Mesothelial cell of epicardium (in vitro differentiated cells): ENCODE measurements at regions not wholly inside any gene's neighbourhood (a gene's known extent, or its start where the extent isn't known, plus 50 kb on each side); places are given as distances from the start of the nearest gene placed in this dataset.

Experiments
- DNase-seq, 2 experiments: peaks; one replicate each; pipeline ENCODE4 v3.0.0; 2021; ENCODE audit warnings: low spot score in 2 of 2; ENCODE audit not compliant: unreplicated experiment in 2 of 2
- H3K27ac Mint-ChIP-seq: 2 replicates; pipeline ENCODE4 v1.8.0; 2021; ENCODE audit warnings: mixed read lengths
- H3K27me3 Mint-ChIP-seq: 2 replicates; pipeline ENCODE4 v1.8.0; 2021; ENCODE audit warnings: low read depth, mixed read lengths
- H3K36me3 Mint-ChIP-seq: 2 replicates; pipeline ENCODE4 v1.8.0; 2021; ENCODE audit warnings: mixed read lengths
- H3K4me1 Mint-ChIP-seq: 2 replicates; pipeline ENCODE4 v1.8.0; 2021; ENCODE audit warnings: mixed read lengths
- H3K4me3 Mint-ChIP-seq: 2 replicates; pipeline ENCODE4 v1.8.0; 2021; ENCODE audit warnings: mild to moderate bottlenecking, moderate library complexity, mixed read lengths
- H3K9me3 Mint-ChIP-seq: 2 replicates; pipeline ENCODE4 v1.8.0; 2021; ENCODE audit warnings: mixed read lengths
- CTCF ChIP-seq: fragments of 200-600 bp; sonication (generic); IDR thresholded peaks from one replicate; pipeline ENCODE4 v1.5.0; 2021; ENCODE audit warnings: antibody characterized with exemption; ENCODE audit not compliant: unreplicated experiment

DNA sequence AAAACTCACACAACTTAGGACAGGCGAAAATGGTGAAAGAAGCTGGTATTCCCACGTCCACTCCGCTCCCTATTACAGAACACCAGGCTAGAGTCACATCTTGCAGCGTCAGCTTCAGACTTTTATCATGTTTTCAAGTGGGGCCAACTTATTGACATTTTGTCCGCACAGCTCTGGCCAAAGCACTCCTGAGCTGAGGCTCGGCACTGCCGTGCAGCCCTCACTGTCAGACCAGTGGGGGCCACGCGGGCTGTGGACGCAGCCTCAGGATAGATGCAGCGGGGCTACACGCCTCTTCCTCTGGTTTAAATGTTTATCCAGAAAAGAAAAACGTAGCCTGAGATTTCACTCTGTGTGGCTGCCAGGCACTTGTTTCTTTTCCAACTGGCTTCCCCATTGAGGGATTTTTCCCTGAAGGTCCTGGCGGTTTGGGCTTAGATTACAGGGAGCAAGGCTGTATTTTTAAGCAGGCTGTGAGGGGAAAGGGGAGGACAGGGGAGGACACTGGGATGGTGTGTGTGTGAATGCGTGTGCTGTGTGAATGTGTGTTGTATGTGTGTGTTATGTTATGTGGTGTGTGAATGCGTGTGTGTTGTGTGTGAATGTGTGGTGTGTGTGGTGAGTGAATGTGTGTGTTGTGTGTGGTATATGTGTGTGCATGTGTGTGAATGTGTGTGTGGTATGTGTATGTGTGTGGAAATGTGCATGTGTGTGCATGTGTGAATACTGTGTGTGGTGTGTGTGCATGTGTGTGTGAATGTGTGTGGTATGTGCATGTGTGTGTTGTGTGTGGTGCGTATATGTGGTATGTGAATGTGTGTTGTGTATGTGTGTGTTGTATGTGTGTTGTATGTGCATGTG, 267.6 kb downstream of the DCDC2C start:
- DNase-seq: no peak
- no peak overlapping the region for H3K27ac Mint-ChIP-seq
- peaks cover 6% of the 10 kb centered on the region for H3K4me1 Mint-ChIP-seq
- H3K9me3 Mint-ChIP-seq: no peaks in the 10 kb centered on the region
- no peaks in the 10 kb centered on the region for H3K36me3 Mint-ChIP-seq
- H3K27me3 Mint-ChIP-seq: no peaks in the 10 kb centered on the region
- H3K4me3 Mint-ChIP-seq: no peak overlapping the region
- no peak for TF ChIP-seq CTCF

DNA sequence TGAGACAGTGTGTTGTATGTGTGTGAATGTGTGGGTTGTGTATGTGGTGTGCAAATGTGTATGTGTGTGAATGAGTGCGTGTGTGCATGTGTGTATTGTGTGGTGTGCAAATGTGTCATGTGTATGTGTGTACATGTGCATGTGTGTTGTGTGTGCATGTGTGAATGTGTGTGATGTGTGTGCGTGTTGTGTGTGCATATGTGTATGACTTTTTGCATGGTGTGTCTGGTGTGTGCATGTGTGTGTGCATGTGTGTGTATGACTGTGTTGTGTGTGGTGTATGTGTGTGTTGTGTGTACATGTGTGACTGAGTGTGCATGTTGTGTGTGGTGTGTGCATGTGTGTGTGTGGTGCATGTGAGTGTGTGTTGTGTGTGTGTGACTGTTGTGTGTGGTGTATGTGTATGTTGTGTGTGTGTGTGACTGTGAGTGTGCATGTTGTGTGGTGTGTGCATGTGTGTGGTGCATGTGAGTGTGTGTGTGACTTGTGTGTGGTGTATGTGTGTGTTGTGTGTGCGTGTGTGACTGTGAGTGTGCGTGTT, 268.3 kb downstream of the DCDC2C start:
- Mint-ChIP-seq H3K27me3 (no peaks in the 10 kb centered on the region), H3K27ac (no peak overlapping the region), H3K36me3 (no peaks in the 10 kb centered on the region), H3K4me1 (peaks cover 6% of the 10 kb centered on the region), H3K4me3 (no peak overlapping the region), H3K9me3 (no peaks in the 10 kb centered on the region)
- TF ChIP-seq CTCF: no peak
- no peak for DNase-seq

- no peak overlapping the region for H3K4me3 Mint-ChIP-seq
- H3K4me1 Mint-ChIP-seq: peaks cover 6% of the 10 kb centered on the region
- H3K27me3 Mint-ChIP-seq: no peaks in the 10 kb centered on the region
- H3K36me3 Mint-ChIP-seq: no peaks in the 10 kb centered on the region
- no peak for DNase-seq
- no peaks in the 10 kb centered on the region for H3K9me3 Mint-ChIP-seq
- H3K27ac Mint-ChIP-seq: no peak overlapping the region
- TF ChIP-seq CTCF: no peak
Observed at GRCh38 chr2:3972377-3972776, 269.0 kb downstream of the DCDC2C start.

DNA sequence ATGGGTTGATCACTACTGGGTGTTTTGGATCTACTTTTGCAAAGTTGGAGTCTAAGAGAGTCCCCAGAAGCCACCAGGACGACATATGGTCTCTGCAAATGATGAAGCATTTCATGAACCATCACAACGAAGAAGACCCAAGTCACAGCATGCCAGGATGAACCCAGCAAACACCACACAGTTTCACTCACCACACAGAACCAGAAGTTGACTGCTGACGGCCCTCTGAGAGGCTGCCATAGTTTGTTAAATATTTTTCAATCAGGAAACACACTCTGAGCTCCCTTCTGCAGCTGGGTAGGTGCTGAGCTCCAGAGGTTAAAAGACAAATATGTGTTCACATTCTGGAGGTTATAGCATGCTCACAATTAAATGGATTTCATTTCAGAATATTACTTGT, 271.4 kb downstream of the DCDC2C start:
- Mint-ChIP-seq H3K27ac (no peak overlapping the region), H3K9me3 (peaks cover 5% of the 10 kb centered on the region), H3K27me3 (peaks cover 5% of the 10 kb centered on the region), H3K4me1 (no peaks in the 10 kb centered on the region), H3K4me3 (no peak overlapping the region), H3K36me3 (no peaks in the 10 kb centered on the region)
- TF ChIP-seq CTCF: no peak
- no peak for DNase-seq

DNA sequence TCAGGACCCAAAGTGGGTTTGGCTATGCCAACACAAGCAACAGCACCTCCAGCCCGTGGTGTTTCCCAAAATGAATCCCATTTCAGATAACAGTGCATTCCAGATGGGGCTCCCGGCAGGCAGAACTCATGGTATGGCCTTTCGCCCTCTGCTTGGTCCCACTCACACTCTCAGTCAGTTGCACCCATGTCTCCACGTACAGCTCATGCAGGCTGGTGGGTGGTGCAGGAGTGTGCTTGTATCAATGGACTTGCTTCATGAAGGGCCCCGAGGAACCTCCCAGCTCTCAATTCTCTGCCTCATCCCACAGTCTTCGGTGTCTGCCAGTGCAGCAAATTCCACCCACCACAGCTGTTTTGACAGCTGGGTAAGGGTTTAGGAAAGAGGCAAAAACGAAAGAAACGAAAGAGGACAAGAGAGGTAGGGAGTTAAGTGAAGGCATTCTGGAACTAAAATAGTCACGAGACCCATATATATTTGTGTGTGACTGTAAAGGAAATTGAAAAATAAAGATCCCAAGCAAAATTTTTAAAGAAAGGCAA, 278.1 kb downstream of the DCDC2C start:
- no peak overlapping the region for H3K4me3 Mint-ChIP-seq
- H3K27ac Mint-ChIP-seq: no peak overlapping the region
- no peaks in the 10 kb centered on the region for H3K36me3 Mint-ChIP-seq
- peaks cover 8% of the 10 kb centered on the region for H3K27me3 Mint-ChIP-seq
- no peaks in the 10 kb centered on the region for H3K4me1 Mint-ChIP-seq
- DNase-seq: no peak
- TF ChIP-seq CTCF: no peak
- peaks cover 9% of the 10 kb centered on the region for H3K9me3 Mint-ChIP-seq
